ENCODE measurements at regions not wholly inside any gene's neighbourhood (a gene's known extent, or its start where the extent isn't known, plus 50 kb on each side); places are given as distances from the start of the nearest gene placed in this dataset.

GRCh38 chr1:106755682-106756406 lies 300.6 kb upstream of the PRMT6 start:
- no peak for DNase-seq (ENCODE audit: low read depth)
- no peak for TF ChIP-seq CTCF (conservative IDR thresholded peaks at IDR 0.05; ENCODE audit: low read depth, low read length)
- H3K4me3 ChIP-seq (ENCODE audit: low read depth, low read length) = no peak overlapping the region

GRCh38 chr1:106756752-106757151 lies 299.7 kb upstream of the PRMT6 start:
- no peak for TF ChIP-seq CTCF (conservative IDR thresholded peaks at IDR 0.05; ENCODE audit: low read depth, low read length)
- DNase-seq (ENCODE audit: low read depth) = no peak

GRCh38 chr1:106768077-106768476 lies 288.4 kb upstream of the PRMT6 start:
- H3K4me3 ChIP-seq (ENCODE audit: low read depth, low read length) = no peak overlapping the region
- TF ChIP-seq CTCF (conservative IDR thresholded peaks at IDR 0.05; ENCODE audit: low read depth, low read length) = no peak
- no peak for DNase-seq (ENCODE audit: low read depth)

More at GRCh38 chr1:106756752-106757151, 299.7 kb upstream of the PRMT6 start:
- H3K4me3 ChIP-seq (ENCODE audit: low read depth, low read length) = no peak overlapping the region

GRCh38 chr1:106768501-106768900 lies 288.0 kb upstream of the PRMT6 start:
- DNase-seq (ENCODE audit: low read depth) = no peak
- no peak for TF ChIP-seq CTCF (conservative IDR thresholded peaks at IDR 0.05; ENCODE audit: low read depth, low read length)
- no peak overlapping the region for H3K4me3 ChIP-seq (ENCODE audit: low read depth, low read length)

- H3K4me3 ChIP-seq (ENCODE audit: low read depth, low read length) = no peak overlapping the region
- no peak for DNase-seq (ENCODE audit: low read depth)
- no peak for TF ChIP-seq CTCF (conservative IDR thresholded peaks at IDR 0.05; ENCODE audit: low read depth, low read length)
Observed at GRCh38 chr1:106773206-106773605, 283.3 kb upstream of the PRMT6 start.

- TF ChIP-seq CTCF (conservative IDR thresholded peaks at IDR 0.05; ENCODE audit: low read depth, low read length) = no peak
- DNase-seq (ENCODE audit: low read depth) = no peak
Observed at GRCh38 chr1:106780066-106780465, 276.4 kb upstream of the PRMT6 start.

More at GRCh38 chr1:106780066-106780465, 276.4 kb upstream of the PRMT6 start:
- H3K4me3 ChIP-seq (ENCODE audit: low read depth, low read length) = no peak overlapping the region
